Renal cortex interstitium (tissue), 11 donors: ENCODE measurements at regions not wholly inside any gene's neighbourhood (a gene's known extent, or its start where the extent isn't known, plus 50 kb on each side); places are given as distances from the start of the nearest gene placed in this dataset.

Experiments
- DNase-seq, 11 donors: peaks; one replicate each; pipeline ENCODE4 v3.0.0-alpha.2; 2013; ENCODE audit warnings: low read depth in 9 of 11, low spot score in 4 of 11; ENCODE audit errors: extremely low read depth in 1 of 11

DNA sequence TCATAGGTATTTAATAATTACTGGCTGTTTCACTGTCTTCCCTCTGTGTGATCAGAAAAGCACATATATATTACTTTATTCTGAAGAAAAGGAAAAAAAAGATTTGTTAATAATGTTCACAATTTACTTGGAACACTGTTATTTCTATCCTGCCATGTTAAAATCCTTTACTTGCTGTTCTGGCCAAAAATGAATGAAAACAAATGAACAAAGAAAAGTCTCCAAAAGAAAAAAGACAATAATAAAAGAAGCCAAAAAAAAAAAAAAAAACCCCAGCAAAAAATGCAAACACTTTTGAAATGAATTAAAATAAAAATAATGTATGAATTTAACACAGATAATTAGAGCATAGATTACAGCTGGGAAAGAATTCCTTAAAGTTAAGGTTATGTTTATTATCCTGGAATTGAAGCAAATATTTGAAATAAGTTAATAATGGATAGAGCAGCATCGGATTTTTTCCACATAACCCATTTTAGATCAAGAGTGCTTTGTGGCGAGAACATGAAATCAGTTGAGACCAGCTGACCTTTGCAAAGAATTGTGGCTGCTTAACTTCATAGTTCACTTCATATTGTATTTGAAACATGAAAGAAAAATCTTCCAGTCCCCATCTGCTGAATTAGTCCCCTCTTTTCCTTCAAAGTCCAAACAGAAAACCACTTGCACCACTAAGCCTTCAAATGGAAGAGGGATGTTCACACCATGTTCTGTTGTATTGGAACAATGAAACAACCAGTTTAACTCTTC lies 444.8 kb downstream of the ADAMTS20 start:
- no peak for DNase-seq

GRCh38 chr12:43106355-43106754 lies 445.6 kb downstream of the ADAMTS20 start:
- DNase-seq: no peak

DNA sequence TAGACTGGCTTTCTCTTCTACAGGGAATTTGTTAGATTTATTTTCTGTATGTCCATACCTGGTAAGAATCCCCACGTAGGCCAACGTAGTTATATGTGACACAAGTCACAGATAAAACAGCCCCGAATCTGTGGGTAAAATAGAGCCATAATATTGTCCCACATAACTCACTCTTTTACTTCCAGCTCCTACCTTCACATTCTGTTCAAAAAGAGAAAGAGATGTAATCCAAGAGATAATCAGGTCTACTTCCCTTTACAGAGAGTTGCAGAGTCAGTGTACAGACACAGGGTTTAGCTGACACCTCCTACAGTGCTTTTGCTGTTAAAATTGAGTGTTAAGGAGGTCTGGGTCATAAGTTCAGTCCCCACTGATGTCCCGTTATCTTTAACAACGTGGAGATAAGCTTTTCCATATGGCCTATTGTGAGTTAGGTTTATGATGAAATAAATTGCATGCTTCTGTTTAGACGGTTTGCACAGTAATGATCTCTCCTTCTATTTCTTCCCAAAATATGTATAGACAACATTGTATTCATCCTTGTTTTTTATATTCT lies 446.5 kb downstream of the ADAMTS20 start:
- no peak for DNase-seq

GRCh38 chr12:43104494-43104893 lies 447.5 kb downstream of the ADAMTS20 start:
- DNase-seq: no peak

GRCh38 chr12:43103866-43104265 lies 448.1 kb downstream of the ADAMTS20 start:
- no peak for DNase-seq

- no peak for DNase-seq
These were observed 449.3 kb downstream of the ADAMTS20 start for GRCh38 chr12:43102546-43103264.

DNA sequence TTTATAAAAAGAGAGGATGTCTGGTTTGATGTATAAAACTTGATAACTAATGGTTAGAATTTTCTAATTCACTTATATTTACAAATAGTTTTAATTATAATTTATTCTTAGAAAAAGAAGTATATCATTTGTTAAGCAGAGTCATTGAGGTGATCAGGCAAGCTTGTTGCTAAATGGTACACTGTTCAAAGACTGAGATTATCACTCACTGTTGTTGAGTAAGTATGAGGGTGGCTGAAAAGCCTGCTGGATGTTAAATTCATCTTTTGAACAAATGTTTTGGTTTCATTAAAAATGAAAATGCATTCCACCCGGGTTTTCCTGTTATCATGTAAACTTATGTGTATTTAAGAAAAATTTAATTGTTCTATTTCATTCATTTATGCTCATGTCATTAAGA lies 451.8 kb downstream of the ADAMTS20 start:
- DNase-seq: no peak

DNA sequence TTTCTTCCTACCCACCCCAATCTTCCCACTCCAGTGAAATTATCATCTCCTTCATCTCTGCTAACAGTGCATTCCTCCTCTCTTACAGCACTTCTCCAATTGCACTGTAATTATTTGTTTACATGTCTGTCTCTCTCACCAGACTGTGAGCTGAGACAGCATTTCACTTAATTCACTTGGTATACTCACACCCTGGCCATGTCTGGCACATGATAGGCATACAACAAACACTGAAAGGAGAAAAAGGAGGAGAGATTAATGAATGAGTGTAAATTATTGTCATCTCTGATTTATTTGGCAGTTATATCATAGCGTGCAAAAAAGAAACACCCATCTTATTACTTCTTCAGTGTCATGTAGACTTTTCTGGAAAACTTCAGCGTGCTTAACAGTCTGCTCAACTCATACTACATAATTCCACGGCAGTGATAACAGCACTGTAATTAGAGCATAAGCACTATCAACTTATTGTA lies 452.3 kb downstream of the ADAMTS20 start:
- no peak for DNase-seq

GRCh38 chr12:43098766-43099550 lies 453.0 kb downstream of the ADAMTS20 start:
- DNase-seq: no peak

DNA sequence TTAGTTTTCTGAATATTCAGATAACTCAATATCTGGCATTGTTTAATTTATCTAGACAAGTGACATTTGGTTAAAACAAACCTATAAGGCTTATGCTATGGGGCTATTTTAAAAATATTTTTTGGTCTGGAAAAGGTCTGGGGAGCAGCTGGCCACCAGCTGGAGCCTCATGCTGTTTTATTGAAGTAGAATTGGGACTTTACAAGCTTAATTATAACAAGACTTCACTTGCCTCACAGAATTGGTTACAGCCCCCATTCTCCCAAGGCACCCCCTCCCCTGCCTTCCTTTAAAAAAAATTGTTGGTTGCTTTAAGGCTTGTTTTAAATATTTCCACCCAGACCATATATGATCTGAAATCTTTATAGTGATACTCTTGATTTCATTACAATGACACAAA lies 453.9 kb downstream of the ADAMTS20 start:
- DNase-seq: peak in 6 of 11 donors; percentile 12 to 35 (median 24)

DNA sequence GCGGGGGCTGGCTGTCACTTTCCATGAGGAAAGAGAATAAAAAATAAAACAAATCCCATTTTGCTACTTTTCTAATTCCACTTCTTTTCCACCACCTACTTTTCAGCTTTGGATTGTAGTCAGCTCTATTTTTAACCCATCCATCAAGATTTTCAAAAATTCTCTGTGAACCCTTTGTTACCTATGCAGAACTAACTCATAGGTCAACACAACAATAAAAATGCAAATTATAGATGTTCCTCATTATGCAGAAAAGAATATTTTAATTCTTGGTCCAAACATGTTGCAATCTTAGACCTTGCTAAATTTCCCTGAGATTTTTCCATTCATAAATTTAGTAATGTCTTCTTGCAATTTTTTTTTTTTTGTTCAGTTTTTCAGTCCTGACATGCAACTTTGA lies 454.5 kb downstream of the ADAMTS20 start:
- no peak for DNase-seq

GRCh38 chr12:43095669-43096280 lies 456.2 kb downstream of the ADAMTS20 start:
- no peak for DNase-seq

GRCh38 chr12:43094886-43095575 lies 457.0 kb downstream of the ADAMTS20 start:
- no peak for DNase-seq

DNA sequence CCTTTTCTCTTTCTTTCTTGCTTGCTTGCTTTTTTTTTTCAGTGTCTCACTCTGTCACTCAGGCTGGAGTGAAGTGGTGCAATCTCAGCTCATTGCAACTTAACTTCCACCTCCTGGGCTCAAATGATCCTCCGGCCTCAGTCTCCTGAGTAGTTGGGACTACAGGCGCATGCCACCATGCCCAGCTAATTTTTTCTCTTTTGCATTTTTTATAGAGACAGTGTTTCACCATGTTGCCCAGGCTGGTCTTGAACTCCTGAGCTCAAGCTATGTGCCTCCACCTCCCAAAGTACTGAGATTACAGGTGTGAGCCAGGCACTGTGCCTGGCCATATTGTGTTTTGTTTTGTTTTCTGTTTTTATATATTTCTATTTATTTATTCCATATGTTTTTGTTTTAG lies 461.0 kb downstream of the ADAMTS20 start:
- DNase-seq: no peak

DNA sequence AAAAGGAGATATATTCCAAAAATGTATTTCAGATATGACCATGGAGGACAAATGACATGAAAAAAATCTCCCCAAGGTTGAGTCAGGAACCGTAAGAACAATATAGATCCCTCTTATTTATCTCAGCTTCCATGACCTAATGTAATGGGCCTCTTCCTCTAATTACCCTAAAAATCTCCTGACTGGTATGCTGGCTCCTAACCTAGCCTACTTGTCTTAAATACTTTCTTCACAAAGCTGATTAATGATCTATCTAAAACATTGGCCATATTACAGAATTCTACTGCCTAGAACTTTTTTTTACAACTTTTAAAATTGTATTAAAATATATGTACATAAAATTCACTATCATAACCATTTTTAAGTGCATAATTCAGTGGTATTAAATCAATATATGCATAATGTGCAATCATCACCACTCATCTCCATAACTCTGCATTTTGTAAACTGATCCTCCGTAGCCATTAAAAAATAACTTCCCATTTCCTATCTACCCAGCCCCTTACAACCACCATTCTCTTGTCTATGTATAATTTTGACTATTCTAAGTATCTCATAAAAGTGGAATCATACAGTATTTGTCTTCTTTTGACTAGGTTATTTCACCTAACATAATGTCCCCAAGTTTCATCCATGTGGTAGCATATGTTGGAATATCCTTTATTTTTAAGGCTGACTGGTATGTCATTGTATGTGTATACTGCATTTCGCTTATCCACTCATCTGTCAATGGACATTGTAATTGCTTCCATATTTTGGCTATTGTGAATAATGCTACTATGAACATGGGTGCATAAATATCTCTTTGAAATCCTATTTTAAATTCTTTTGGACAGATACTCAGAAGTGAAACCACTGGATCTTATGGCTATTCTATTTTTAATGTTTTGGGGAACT lies 464.6 kb downstream of the ADAMTS20 start:
- DNase-seq: no peak

GRCh38 chr12:43079476-43079875 lies 472.5 kb downstream of the ADAMTS20 start:
- DNase-seq: no peak

DNA sequence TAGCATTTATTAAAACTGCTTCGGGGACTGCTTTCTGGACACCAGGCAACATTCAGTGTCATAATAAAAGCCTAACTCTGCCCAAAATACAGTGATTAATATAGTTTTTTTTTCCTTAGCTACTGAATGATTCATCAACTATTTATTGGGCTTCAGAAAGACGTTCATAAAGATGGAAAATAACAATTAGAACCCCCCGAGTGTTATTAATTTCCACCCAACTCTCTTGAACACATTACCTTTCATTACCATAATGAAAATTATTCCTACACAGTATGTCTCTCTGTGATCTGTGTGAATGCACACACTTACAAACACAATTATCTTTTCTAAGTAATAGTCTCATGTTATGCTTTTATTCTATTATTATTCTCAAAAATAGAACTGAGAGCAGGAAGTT lies 473.0 kb downstream of the ADAMTS20 start:
- no peak for DNase-seq

- DNase-seq: no peak
These were observed 479.6 kb downstream of the ADAMTS20 start for GRCh38 chr12:43072431-43072830.
